Neuronal stem cell (in vitro differentiated cells): ENCODE measurements at regions not wholly inside any gene's neighbourhood (a gene's known extent, or its start where the extent isn't known, plus 50 kb on each side); places are given as distances from the start of the nearest gene placed in this dataset.

Experiments
- DNase-seq: peaks from one replicate; pipeline ENCODE4 v3.0.0-alpha.2; 2013; ENCODE audit warnings: low spot score
- H2AFZ ChIP-seq: one replicate; pipeline ENCODE4 v1.6.1; 2013; ENCODE audit warnings: mild to moderate bottlenecking, low read length, inconsistent platforms
- H2AK5ac ChIP-seq: 2 replicates; pipeline ENCODE4 v1.6.1; 2013; ENCODE audit warnings: low read depth, mild to moderate bottlenecking, inconsistent platforms, low read length, moderate library complexity, mixed read lengths
- H2BK120ac ChIP-seq: 2 replicates; pipeline ENCODE4 v1.6.1; 2013; ENCODE audit warnings: low read depth, mild to moderate bottlenecking, inconsistent platforms, low read length, moderate library complexity, mixed read lengths
- H2BK12ac ChIP-seq: one replicate; pipeline ENCODE4 v1.6.1; 2013; ENCODE audit warnings: low read length, inconsistent platforms
- H2BK15ac ChIP-seq: 2 replicates; pipeline ENCODE4 v1.6.1; 2013; ENCODE audit warnings: mild to moderate bottlenecking, low read length, inconsistent platforms, mixed read lengths
- H2BK5ac ChIP-seq: one replicate; pipeline ENCODE4 v1.6.1; 2013; ENCODE audit warnings: inconsistent platforms, mild to moderate bottlenecking, low read length, moderate library complexity
- H3K14ac ChIP-seq: one replicate; pipeline ENCODE4 v1.6.1; 2013; ENCODE audit warnings: low read length, inconsistent platforms
- H3K18ac ChIP-seq: 2 replicates; pipeline ENCODE4 v1.6.1; 2013; ENCODE audit warnings: low read length, inconsistent platforms
- H3K23ac ChIP-seq: 2 replicates; pipeline ENCODE4 v1.6.1; 2013; ENCODE audit warnings: low read depth, mild to moderate bottlenecking, mixed read lengths, low read length, inconsistent platforms; ENCODE audit not compliant: poor library complexity
- H3K27ac ChIP-seq: replicated peaks from 3 replicates; pipeline ENCODE4 v1.5.1; 2013; ENCODE audit warnings: low read length, inconsistent platforms
- H3K27me3 ChIP-seq, 3 experiments: 2 replicates each; pipeline ENCODE4 v1.6.1; 2013; ENCODE audit warnings: low read length in 3 of 3, mild to moderate bottlenecking in 2 of 3, inconsistent platforms in 1 of 3, low read depth in 1 of 3, mixed read lengths in 1 of 3, moderate library complexity in 1 of 3; ENCODE audit not compliant: control insufficient read depth in 3 of 3, insufficient read depth in 3 of 3
- H3K36me3 ChIP-seq, 2 donors: replicated peaks in 1 of 2; 2 replicates each; pipeline ENCODE4 v1.6.1; 2013; ENCODE audit warnings: low read length in 2 of 2; ENCODE audit not compliant: control insufficient read depth in 2 of 2, insufficient read depth in 2 of 2
- H3K4ac ChIP-seq: 2 replicates; pipeline ENCODE4 v1.6.1; 2013; ENCODE audit warnings: inconsistent platforms, mild to moderate bottlenecking, low read length, moderate library complexity
- H3K4me1 ChIP-seq, 2 donors: 1 replicate in 1 of 2; 2 replicates in 1 of 2; pipeline ENCODE4 v1.6.1; 2013; ENCODE audit warnings: low read length in 2 of 2, low read depth in 1 of 2; ENCODE audit not compliant: control insufficient read depth in 2 of 2, insufficient read depth in 1 of 2
- H3K4me2 ChIP-seq: one replicate; pipeline ENCODE4 v1.6.1; 2013; ENCODE audit warnings: mild to moderate bottlenecking, low read length, inconsistent platforms; ENCODE audit not compliant: insufficient read depth, poor library complexity, severe bottlenecking
- H3K4me3 ChIP-seq, 2 donors: 2 replicates each; pipeline ENCODE4 v1.5.1; 2013; ENCODE audit warnings: low read length in 2 of 2, mild to moderate bottlenecking in 2 of 2, inconsistent platforms in 1 of 2, moderate library complexity in 1 of 2
- H3K79me1 ChIP-seq: one replicate; pipeline ENCODE4 v1.6.1; 2013; ENCODE audit warnings: low read depth, mild to moderate bottlenecking, inconsistent platforms, low read length, moderate library complexity
- H3K9ac ChIP-seq: one replicate; pipeline ENCODE4 v1.6.1; 2013; ENCODE audit warnings: mild to moderate bottlenecking, low read depth, low read length, inconsistent platforms; ENCODE audit not compliant: poor library complexity
- H3K9me3 ChIP-seq, 2 donors: replicated peaks in 1 of 2; 2 replicates each; pipeline versions ENCODE3 to v1.6.1; 2013; ENCODE audit warnings: low read length in 2 of 2, mild to moderate bottlenecking in 2 of 2, inconsistent platforms in 1 of 2, low read depth in 1 of 2, mixed read lengths in 1 of 2, moderate library complexity in 1 of 2; ENCODE audit not compliant: control insufficient read depth in 2 of 2, insufficient read depth in 1 of 2
- H4K8ac ChIP-seq: one replicate; pipeline ENCODE4 v1.6.1; 2013; ENCODE audit warnings: low read depth, mild to moderate bottlenecking, inconsistent platforms, low read length, moderate library complexity
- H4K91ac ChIP-seq: one replicate; pipeline ENCODE4 v1.6.1; 2013; ENCODE audit warnings: low read length, low read depth, mild to moderate bottlenecking, inconsistent platforms; ENCODE audit not compliant: poor library complexity
- WGBS, 2 donors: extraction: QIAGEN DNeasy Blood & Tissue Kit; methylation state at CpG; one replicate each; pipeline ENCODE4 v1.1.7; 2013; ENCODE audit warnings: missing lambda C conversion rate in 2 of 2, mixed read lengths in 1 of 2; ENCODE audit not compliant: insufficient read length in 2 of 2, insufficient replicate concordance in 1 of 2; ENCODE audit errors: extremely low coverage in 2 of 2; 5-methylcytosine and 5-hydroxymethylcytosine counted together

- DNase-seq: no peak
- H3K27me3 ChIP-seq: no peaks in the 10 kb centered on the region
- peak overlapping the region; percentile 100 for H2AK5ac ChIP-seq
- peaks cover 51 to 61% of the 10 kb centered on the region in 2 donors for H3K4me1 ChIP-seq
- H3K18ac ChIP-seq: peak overlapping the region; percentile 96
- H3K9me3 ChIP-seq: no peaks in the 10 kb centered on the region
- peak overlapping the region; percentile 91 for H3K4ac ChIP-seq
- H3K27ac ChIP-seq: peak overlapping the region; percentile 83
- no peak overlapping the region for H3K14ac ChIP-seq
- peak overlapping the region; percentile 99 for H4K91ac ChIP-seq
- H2AFZ ChIP-seq: no peak overlapping the region
- H2BK12ac ChIP-seq: peak overlapping the region; percentile 100
- H3K4me3 ChIP-seq: no peak overlapping the region
- H3K36me3 ChIP-seq: no peaks in the 10 kb centered on the region
- WGBS, 2 donors: no CpG with 5 or more reads among the region's 21 CpGs
- peak overlapping the region; percentile 43 for H3K4me2 ChIP-seq
- peaks cover 3% of the 10 kb centered on the region for H3K79me1 ChIP-seq
- no peak overlapping the region for H3K23ac ChIP-seq
- H2BK15ac ChIP-seq: peak overlapping the region; percentile 41
- no peak overlapping the region for H4K8ac ChIP-seq
- H2BK5ac ChIP-seq: peak overlapping the region; percentile 96
- H2BK120ac ChIP-seq: peak overlapping the region; percentile 90
- peak overlapping the region; percentile 34 for H3K9ac ChIP-seq
Measured at GRCh38 chr9:129558551-129559505, 62.1 kb downstream of the C9orf50 start.

GRCh38 chr9:129558063-129558550 lies 62.8 kb downstream of the C9orf50 start:
- Histone ChIP-seq H2BK5ac (peak overlapping the region; percentile 96), H3K9me3 (no peaks in the 10 kb centered on the region), H3K14ac (no peak overlapping the region), H2BK15ac (peak overlapping the region; percentile 23), H3K4me2 (peak overlapping the region; percentile 43), H3K4me3 (no peak overlapping the region), H3K23ac (peak overlapping the region; percentile 56), H4K8ac (peak overlapping the region; percentile 70), H2AK5ac (peak overlapping the region; percentile 100), H2BK12ac (peak overlapping the region; percentile 100), H3K4ac (peak overlapping the region; percentile 91), H3K27ac (peak overlapping the region; percentile 83), H3K4me1 (peaks cover 51 to 61% of the 10 kb centered on the region in 2 donors), H3K9ac (peak overlapping the region; percentile 63), H3K79me1 (peaks cover 3% of the 10 kb centered on the region), H2AFZ (no peak overlapping the region), H2BK120ac (peak overlapping the region; percentile 90), H3K18ac (peak overlapping the region; percentile 96), H4K91ac (peak overlapping the region; percentile 99), H3K36me3 (no peaks in the 10 kb centered on the region), H3K27me3 (no peaks in the 10 kb centered on the region)
- DNase-seq: no peak
- WGBS, 2 donors: no CpG with 5 or more reads among the region's 16 CpGs

GRCh38 chr9:129557192-129558036 lies 63.5 kb downstream of the C9orf50 start:
- Histone ChIP-seq H2BK5ac (peak overlapping the region; percentile 96), H2BK15ac (peak overlapping the region; percentile 23), H3K4me3 (peak overlapping the region in 1 of 2 donors; percentile 31), H3K4ac (peak overlapping the region; percentile 91), H3K9ac (peak overlapping the region; percentile 63), H3K14ac (no peak overlapping the region), H2BK12ac (peak overlapping the region; percentile 100), H3K79me1 (peaks cover 3% of the 10 kb centered on the region), H4K91ac (peak overlapping the region; percentile 99), H2BK120ac (peak overlapping the region; percentile 90), H3K23ac (peak overlapping the region; percentile 56), H3K9me3 (no peaks in the 10 kb centered on the region), H3K4me1 (peaks cover 49 to 57% of the 10 kb centered on the region in 2 donors), H2AK5ac (peak overlapping the region; percentile 100), H3K18ac (peak overlapping the region; percentile 96), H3K27me3 (no peaks in the 10 kb centered on the region), H4K8ac (peak overlapping the region; percentile 70), H2AFZ (peak overlapping the region; percentile 72), H3K36me3 (no peaks in the 10 kb centered on the region), H3K4me2 (peak overlapping the region; percentile 43), H3K27ac (peak overlapping the region; percentile 99)
- peak; percentile 94 for DNase-seq
- WGBS, 2 donors: no CpG with 5 or more reads among the region's 24 CpGs
